ENCODE measurements at regions not wholly inside any gene's neighbourhood (a gene's known extent, or its start where the extent isn't known, plus 50 kb on each side); places are given as distances from the start of the nearest gene placed in this dataset.

DNA sequence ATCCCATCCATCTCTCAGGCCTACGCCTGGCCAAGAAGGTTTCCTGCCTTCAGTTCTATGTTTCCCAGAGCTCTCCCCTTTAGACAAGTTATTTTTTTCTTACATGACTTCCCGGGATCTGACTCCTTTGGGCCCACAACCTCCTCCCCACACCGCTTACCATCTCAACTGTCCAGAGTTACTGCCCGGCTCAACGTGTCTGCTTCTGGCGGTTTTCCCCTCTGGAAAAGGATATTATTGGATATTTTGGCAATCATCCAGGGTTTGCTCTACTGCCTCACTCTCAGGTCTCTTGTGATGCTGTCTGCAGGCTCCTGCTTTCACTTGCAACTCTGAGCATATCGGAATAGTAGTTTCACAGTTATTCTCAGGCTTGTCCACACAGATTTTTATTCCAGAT, 318.2 kb upstream of the CAMK1G start:
- H3K27me3 Mint-ChIP-seq (ENCODE audit: insufficient read depth): peaks cover 3% of the 10 kb centered on the region
- 93 to 100% methylated on average over 5 to 7 of the region's 7 CpGs for WGBS, 2 experiments (ENCODE audit: insufficient coverage in 1 of 2, insufficient read length in 1 of 2)
- TF ChIP-seq, protein P1, sequence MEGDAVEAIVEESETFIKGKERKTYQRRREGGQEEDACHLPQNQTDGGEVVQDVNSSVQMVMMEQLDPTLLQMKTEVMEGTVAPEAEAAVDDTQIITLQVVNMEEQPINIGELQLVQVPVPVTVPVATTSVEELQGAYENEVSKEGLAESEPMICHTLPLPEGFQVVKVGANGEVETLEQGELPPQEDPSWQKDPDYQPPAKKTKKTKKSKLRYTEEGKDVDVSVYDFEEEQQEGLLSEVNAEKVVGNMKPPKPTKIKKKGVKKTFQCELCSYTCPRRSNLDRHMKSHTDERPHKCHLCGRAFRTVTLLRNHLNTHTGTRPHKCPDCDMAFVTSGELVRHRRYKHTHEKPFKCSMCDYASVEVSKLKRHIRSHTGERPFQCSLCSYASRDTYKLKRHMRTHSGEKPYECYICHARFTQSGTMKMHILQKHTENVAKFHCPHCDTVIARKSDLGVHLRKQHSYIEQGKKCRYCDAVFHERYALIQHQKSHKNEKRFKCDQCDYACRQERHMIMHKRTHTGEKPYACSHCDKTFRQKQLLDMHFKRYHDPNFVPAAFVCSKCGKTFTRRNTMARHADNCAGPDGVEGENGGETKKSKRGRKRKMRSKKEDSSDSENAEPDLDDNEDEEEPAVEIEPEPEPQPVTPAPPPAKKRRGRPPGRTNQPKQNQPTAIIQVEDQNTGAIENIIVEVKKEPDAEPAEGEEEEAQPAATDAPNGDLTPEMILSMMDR (conservative IDR thresholded peaks at IDR 0.05): no peak
- no peak overlapping the region for H3K27ac Mint-ChIP-seq
- no peaks in the 10 kb centered on the region for H3K27me3 ChIP-seq (ENCODE audit: control insufficient read depth, insufficient read depth, low read length, poor library complexity, severe bottlenecking)
- H3K9me3 Mint-ChIP-seq: peaks cover 5% of the 10 kb centered on the region
- peaks cover under 1% of the 10 kb centered on the region for H3K9me3 ChIP-seq (ENCODE audit: control insufficient read depth, low read length)
- peaks cover 7% of the 10 kb centered on the region for H3K4me1 ChIP-seq (ENCODE audit: control insufficient read depth, insufficient read depth, low read length)
- H3K4me1 Mint-ChIP-seq: peaks cover 25% of the 10 kb centered on the region
- no peak overlapping the region for H3K4me3 ChIP-seq (ENCODE audit: low read length)
- no peaks in the 10 kb centered on the region for H3K36me3 ChIP-seq (ENCODE audit: control insufficient read depth, insufficient read depth, low read length)
- DNase-seq: no peak
- H3K4me3 Mint-ChIP-seq: no peak overlapping the region
- no peak overlapping the region for H3K27ac ChIP-seq (ENCODE audit: low read depth, low read length)
- H3K36me3 Mint-ChIP-seq (ENCODE audit: low read depth): no peaks in the 10 kb centered on the region
- H3K9ac ChIP-seq (ENCODE audit: extremely low read depth, low read length, poor library complexity, severe bottlenecking): no peak overlapping the region

DNA sequence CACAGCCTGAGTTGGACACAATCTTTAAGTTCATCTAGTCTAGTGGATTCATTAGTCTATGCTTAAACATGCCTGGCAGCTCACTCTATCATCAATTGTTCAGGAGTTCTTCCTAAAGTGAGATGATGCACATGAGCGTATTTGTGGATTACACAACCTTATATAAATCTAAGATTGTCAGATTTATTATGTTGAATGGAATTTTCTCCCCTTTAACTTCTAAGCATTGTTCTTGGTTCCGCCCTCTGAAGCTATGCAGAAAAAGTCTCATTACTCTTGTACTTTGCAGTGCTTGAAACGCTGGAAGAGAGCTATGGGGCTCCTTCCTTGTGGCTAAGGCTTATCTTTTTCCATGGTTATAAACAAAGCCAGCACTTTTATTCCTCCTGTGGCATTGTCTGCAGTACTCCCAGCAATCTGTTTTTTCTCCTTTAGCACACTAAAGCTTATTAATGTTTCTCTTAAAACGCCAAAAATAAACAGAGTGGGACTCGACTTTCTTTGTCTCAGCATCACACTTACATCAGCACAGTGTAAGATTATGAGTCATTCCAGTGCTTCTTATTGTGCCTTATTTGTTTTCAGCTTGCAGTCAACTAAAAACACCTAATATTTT, 316.8 kb upstream of the CAMK1G start:
- no peaks in the 10 kb centered on the region for H3K36me3 ChIP-seq (ENCODE audit: control insufficient read depth, insufficient read depth, low read length)
- no peak overlapping the region for H3K9ac ChIP-seq (ENCODE audit: extremely low read depth, low read length, poor library complexity, severe bottlenecking)
- Mint-ChIP-seq H3K27ac (no peak overlapping the region), H3K4me1 (peaks cover 25% of the 10 kb centered on the region), H3K36me3 (ENCODE audit: low read depth) (no peaks in the 10 kb centered on the region), H3K9me3 (peaks cover 2% of the 10 kb centered on the region), H3K4me3 (no peak overlapping the region), H3K27me3 (ENCODE audit: insufficient read depth) (peaks cover 3% of the 10 kb centered on the region)
- peaks cover 7% of the 10 kb centered on the region for H3K4me1 ChIP-seq (ENCODE audit: control insufficient read depth, insufficient read depth, low read length)
- H3K27ac ChIP-seq (ENCODE audit: low read depth, low read length): no peak overlapping the region
- no peaks in the 10 kb centered on the region for H3K9me3 ChIP-seq (ENCODE audit: control insufficient read depth, low read length)
- no peaks in the 10 kb centered on the region for H3K27me3 ChIP-seq (ENCODE audit: control insufficient read depth, insufficient read depth, low read length, poor library complexity, severe bottlenecking)
- H3K4me3 ChIP-seq (ENCODE audit: low read length): no peak overlapping the region
- 84 to 86% methylated on average over 3 to 5 of the region's 5 CpGs for WGBS, 2 experiments (ENCODE audit: insufficient coverage in 1 of 2, insufficient read length in 1 of 2)
- TF ChIP-seq, protein P1 (conservative IDR thresholded peaks at IDR 0.05): no peak
- no peak for DNase-seq

DNA sequence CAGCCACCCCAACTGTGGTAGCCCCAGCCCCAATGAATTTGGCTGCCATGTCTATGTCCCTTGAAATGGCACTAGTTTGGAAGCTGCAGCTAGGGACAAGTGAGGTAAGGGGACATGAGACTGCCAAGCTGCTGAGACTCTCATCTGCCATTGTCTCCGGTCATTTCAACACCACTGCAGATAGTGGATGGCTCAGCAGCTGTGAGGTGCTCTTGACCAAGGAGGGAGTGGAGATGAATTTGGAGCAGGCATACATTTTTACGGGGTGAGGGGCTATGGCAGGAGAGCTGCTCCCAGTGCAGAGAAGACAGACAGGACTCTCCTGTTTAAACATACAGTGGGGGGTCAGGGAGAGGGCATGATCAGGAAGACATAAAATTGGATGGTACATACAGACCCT, 315.5 kb upstream of the CAMK1G start:
- WGBS, 2 experiments (ENCODE audit: insufficient coverage in 1 of 2, insufficient read length in 1 of 2): 85 to 87% methylated on average over 2 of the region's 2 CpGs
- H3K4me3 Mint-ChIP-seq: no peak overlapping the region
- H3K9ac ChIP-seq (ENCODE audit: extremely low read depth, low read length, poor library complexity, severe bottlenecking): no peak overlapping the region
- no peaks in the 10 kb centered on the region for H3K9me3 ChIP-seq (ENCODE audit: control insufficient read depth, low read length)
- peak; percentile 57 for DNase-seq
- no peak overlapping the region for H3K27ac ChIP-seq (ENCODE audit: low read depth, low read length)
- H3K36me3 Mint-ChIP-seq (ENCODE audit: low read depth): no peaks in the 10 kb centered on the region
- no peaks in the 10 kb centered on the region for H3K27me3 ChIP-seq (ENCODE audit: control insufficient read depth, insufficient read depth, low read length, poor library complexity, severe bottlenecking)
- H3K4me1 Mint-ChIP-seq: peaks cover 25% of the 10 kb centered on the region
- TF ChIP-seq, protein P1 (conservative IDR thresholded peaks at IDR 0.05): peak; percentile 4
- no peaks in the 10 kb centered on the region for H3K9me3 Mint-ChIP-seq
- H3K4me3 ChIP-seq (ENCODE audit: low read length): no peak overlapping the region
- H3K27me3 Mint-ChIP-seq (ENCODE audit: insufficient read depth): peaks cover 3% of the 10 kb centered on the region
- no peaks in the 10 kb centered on the region for H3K36me3 ChIP-seq (ENCODE audit: control insufficient read depth, insufficient read depth, low read length)
- peaks cover 7% of the 10 kb centered on the region for H3K4me1 ChIP-seq (ENCODE audit: control insufficient read depth, insufficient read depth, low read length)
- no peak overlapping the region for H3K27ac Mint-ChIP-seq

Data from endodermal cell (in vitro differentiated cells).